GM18499 (cell line): ENCODE measurements at regions not wholly inside any gene's neighbourhood (a gene's known extent, or its start where the extent isn't known, plus 50 kb on each side); places are given as distances from the start of the nearest gene placed in this dataset.
"Not testable (repeated sequence)": the region's sequence is repeated elsewhere in the genome, so short reads cannot be mapped to it uniquely, and the experiment has no call there.

ENCODE experiments used
- ATAC-seq: cut with Tn5 transposase; IDR thresholded peaks from one replicate; pipeline ENCODE4 v1.9.1; 2021; ENCODE audit warnings: moderate number of reproducible peaks; ENCODE audit not compliant: insufficient read depth, unreplicated experiment

DNA sequence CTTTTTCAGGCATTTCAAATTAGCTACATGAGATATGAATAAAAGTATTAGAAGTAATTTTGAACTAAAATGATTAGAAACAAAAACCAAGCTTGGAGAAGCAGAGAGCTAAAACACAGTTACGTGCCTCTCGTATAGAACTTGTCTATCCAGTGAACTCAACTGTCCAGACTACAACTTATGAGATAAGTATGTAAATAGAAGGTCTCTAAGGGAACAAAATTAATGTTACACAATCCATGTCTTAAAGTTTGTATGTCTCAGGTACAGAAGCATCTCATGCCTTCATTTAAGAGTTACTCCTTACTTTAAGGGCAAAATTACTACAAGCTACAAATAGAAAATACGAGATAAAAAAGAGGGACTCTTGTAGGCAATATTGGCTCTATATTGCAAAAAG, 316.8 kb downstream of the CETN3 start:
- no peak for ATAC-seq

DNA sequence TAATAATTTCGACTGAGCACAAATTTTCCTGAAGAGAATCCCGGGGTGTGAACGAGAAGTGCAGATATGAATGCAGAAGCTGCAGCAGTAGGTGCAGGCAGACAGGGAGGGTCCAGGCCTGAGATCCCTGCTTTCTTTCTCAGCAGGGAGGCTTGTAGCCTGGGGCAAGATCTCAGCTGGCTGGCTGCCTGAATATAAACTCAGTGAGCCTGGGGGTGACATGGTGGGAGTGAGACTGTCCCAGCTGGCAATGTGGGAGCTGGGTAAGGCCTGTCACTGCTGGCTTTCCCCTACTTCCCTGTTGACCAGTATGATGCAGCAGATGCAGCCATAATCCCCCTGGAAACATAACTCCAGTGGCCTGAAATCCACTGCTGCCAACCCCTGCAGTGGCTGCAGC, 325.2 kb downstream of the CETN3 start:
- no peak for ATAC-seq

GRCh38 chr5:90073026-90073570, 336.5 kb downstream of the CETN3 start:
- ATAC-seq: not testable (repeated sequence)

- no peak for ATAC-seq
Observed at GRCh38 chr5:90071656-90072055, 337.9 kb downstream of the CETN3 start.

DNA sequence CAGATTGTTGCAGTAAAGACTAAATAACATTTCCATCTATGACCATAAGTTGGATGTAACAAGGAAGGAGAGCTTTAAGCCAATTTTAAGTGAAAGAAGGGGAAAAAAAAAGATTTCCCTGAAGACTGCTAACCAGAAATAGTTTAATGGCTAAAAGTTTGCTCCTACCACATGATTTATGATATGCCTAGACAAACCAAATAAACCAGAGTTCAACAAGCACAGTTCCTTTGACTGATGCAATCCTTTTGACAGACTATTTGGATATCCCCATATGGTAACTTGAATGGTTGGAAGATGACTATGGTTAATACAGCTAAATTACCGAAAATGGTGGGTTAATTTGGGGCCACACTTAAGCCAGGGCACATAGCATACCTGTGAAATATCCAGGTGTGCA, 338.5 kb downstream of the CETN3 start:
- ATAC-seq: no peak

- no peak for ATAC-seq
Observed at GRCh38 chr5:90066920-90067319, 342.6 kb downstream of the CETN3 start.

DNA sequence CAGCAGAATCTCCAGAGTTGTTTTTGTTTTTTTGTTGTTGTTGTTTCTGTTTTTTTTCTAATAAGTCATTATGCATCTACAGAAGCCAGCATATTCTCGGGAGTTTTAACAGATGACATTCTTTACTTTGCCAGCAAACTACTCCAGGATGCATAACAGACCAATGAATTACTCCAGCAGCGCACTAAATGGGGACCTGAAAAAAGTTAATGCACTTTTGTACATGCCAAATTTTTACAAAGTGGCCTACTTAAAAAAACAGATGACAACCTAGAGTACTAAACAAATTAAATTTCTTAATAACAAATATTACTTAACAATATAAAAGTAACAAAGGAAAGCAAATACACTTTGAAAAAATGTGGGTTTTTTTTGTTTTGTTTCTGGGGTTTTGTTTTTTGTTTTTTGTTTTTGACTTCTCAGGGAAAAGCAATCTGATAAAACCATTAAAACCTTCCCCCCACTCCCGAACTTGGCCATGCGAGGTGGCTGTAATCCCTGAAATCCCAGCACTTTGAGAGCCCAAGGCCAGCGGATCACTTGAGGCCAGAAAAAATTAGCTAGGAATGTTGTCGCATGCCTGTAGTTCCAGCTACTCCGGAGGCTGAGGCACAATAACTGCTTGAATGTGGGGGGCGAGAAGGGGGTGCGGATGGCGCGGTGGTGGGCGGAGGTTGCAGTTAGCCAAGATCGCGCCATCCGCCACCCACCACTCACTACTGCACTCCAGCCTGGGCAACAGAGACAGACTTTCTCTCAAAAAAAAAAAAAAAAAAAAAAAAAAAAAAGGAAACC, 352.4 kb downstream of the CETN3 start:
- no peak for ATAC-seq

- ATAC-seq: no peak
Observed at GRCh38 chr5:90055831-90056328, 353.7 kb downstream of the CETN3 start.

DNA sequence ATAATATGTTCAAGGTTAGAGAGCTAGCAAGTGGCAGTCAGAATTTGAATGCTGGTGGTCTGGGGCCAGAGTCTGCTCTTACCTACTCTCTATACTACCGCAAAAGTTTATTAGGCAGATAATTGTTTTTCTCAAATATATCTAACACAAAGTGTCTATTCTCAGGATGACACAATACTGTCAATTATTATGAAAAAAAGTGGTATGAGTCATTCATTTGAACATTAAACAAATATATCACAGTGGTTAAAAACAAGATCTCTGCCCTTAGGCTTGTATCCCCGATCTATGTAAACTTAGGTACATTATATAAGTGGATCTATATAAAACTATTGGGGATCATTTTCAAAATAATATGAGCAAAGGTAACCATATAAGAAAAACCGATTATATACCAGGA, 354.9 kb downstream of the CETN3 start:
- ATAC-seq: no peak

DNA sequence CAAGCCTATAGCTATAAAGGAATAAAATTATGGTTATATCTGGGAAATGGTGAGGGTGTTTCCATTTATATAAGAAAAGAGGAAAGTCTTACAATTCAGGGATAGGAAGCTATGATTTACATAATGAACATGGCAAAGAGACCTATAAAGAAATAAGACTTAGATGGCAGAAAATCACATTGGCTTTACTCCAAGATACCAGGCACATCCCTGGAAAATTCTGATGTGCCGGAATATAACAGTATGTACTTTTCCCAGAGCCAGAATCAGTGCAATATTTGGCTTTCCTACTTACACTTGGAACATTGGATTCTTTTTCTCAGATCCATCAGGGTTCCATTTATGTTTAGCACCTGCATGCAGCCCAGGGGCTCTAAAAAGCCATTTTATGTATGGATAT, 357.8 kb downstream of the CETN3 start:
- no peak for ATAC-seq

GRCh38 chr5:90050103-90050502, 359.5 kb downstream of the CETN3 start:
- ATAC-seq: no peak

GRCh38 chr5:90047113-90047512, 362.4 kb downstream of the CETN3 start:
- no peak for ATAC-seq

DNA sequence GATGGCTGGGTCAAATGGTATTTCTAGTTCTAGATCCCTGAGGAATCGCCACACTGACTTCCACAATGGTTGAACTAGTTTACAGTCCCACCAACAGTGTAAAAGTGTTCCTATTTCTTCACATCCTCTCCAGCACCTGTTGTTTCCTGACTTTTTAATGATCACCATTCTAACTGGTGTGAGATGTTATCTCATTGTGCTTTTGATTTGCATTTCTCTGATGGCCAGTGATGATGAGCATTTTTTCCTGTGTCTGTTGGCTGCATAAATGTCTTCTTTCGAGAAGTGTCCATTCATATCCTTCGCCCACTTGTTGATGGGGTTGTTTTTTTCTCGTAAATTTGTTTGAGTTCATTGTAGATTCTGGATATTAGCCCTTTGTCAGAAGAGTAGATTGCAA, 369.5 kb downstream of the CETN3 start:
- not testable (repeated sequence) for ATAC-seq

DNA sequence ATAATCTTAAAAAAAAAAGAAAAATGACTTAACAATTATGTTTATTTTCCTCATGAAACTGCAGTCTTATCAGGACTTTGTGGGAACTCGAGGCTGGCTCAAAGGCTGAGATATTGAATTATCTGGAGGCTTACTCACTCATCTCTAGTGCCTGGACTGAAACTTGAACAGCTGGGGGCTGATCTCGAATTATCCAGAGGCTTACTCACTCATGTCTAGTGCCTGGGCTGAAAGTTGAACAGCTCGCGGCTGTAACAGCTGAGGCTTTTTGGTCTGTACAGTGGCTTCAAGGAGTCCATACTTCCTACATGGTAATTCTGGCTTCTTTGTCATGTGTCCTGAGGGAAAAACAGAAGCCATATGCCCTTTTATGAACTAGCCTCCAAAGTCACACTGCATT, 371.9 kb downstream of the CETN3 start:
- no peak for ATAC-seq

- ATAC-seq: no peak
Observed at GRCh38 chr5:90022711-90023053, 386.9 kb downstream of the CETN3 start.

- no peak for ATAC-seq
Observed at GRCh38 chr5:90022002-90022710, 387.4 kb downstream of the CETN3 start.

- ATAC-seq: peak; percentile 99
Observed at GRCh38 chr5:90020575-90021538, 388.7 kb downstream of the CETN3 start.

DNA sequence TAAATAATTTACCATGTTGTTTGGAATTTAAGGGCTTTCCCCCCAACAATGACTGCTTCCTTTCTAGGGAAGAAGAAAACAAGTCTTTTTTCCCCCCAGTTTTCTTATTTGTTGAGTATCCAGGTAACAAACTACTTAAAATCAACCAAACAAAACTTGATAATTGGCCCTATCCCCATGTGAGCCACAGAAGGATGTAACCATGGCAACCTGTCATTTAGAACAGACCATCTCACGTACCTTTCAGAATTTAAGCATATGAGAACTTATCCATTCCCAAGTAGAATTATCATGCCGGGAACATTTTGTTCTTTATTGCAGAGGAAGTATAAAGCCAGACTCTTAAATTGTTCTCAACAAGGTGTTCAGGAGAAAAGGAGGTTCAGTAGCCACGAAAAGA, 392.3 kb downstream of the CETN3 start:
- ATAC-seq: no peak

DNA sequence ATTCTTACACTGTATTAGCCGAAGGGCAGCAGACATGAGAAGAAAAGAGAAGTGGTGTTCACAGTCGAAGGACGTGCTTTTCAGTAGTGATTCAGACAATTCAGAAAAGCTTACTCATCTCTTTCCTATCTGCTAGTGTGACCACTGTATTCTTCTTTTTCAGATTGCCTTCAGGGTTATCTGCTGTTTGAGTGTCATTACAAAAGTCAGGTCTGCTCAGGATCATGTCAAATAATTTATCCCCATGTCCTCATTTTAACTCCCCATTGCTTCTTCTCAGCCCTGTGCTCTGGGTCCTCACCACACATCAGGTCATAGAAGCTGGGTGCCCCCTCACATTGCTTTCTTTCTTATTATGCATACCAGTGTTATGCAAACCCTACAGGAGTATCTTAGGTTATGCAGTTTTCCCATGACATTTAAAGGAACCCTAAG, 394.0 kb downstream of the CETN3 start:
- peak; percentile 88 for ATAC-seq

DNA sequence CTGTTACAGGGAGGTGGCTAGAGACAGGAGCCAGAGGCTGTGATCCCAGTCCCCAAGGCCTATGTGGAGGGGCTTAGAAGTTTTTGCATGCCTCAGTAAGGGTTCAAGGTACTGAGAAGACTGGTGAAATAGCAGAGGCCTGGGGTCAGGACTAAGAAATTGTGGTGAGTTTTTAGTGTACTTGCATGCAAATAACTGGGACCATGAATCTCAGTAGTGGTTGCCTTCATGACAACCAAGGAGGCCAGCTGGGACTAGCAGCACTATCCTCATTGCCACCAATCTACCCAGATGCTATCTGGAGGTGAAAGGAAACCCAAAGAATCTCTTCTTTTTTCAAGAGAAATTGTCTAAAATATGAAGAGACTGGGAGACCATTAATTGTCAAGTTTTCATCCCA, 395.1 kb downstream of the CETN3 start:
- ATAC-seq: peak; percentile 56
